GM19397 (cell line): ENCODE measurements at regions not wholly inside any gene's neighbourhood (a gene's known extent, or its start where the extent isn't known, plus 50 kb on each side); places are given as distances from the start of the nearest gene placed in this dataset.
"Not testable (repeated sequence)": the region's sequence is repeated elsewhere in the genome, so short reads cannot be mapped to it uniquely, and the experiment has no call there.

ENCODE experiments used
- ATAC-seq: cut with Tn5 transposase; IDR thresholded peaks from one replicate; pipeline ENCODE4 v1.9.1; 2021; ENCODE audit warnings: mild to moderate bottlenecking, moderate library complexity; ENCODE audit not compliant: unreplicated experiment

GRCh38 chr14:50014809-50015430 lies 101.5 kb downstream of the VCPKMT start:
- no peak for ATAC-seq

GRCh38 chr14:50015716-50016115 lies 100.7 kb downstream of the VCPKMT start:
- ATAC-seq = no peak

DNA sequence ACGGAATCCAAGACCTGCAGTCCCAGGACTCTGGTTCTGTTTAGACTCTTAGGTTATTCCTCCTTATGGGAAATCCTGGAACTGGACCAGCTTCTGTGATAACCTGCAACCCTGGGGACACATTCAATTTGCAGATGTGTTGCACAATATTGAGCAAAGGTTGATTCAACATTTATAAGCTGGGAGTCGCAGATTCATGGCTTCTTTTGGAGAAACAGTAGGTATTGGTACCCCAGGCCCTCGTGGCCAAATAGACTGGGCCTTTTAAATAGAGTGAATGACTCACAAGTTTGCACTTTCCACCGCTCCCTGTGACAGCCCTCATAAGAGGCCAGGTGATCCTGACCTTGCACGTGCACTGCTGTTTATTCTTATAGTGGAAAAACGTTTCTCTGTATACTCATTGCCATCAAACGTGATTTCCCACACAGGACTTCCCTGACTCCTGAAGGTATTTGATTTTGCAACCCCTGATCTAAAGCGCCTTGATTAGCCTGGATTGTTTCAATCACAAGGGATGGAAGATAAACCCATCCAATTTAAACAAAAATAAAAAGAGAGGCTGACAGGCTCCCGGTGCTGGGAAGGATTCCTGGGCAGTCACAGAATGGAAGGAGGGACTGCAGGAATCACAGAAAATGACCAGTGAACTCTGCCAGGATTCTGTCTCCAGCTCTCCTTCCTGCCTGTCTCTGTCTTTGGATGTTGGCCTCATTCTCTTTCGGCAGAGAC lies 98.0 kb downstream of the VCPKMT start:
- no peak for ATAC-seq

GRCh38 chr14:50018933-50019210 lies 97.5 kb downstream of the VCPKMT start:
- no peak for ATAC-seq

- ATAC-seq = no peak
Observed at GRCh38 chr14:50020184-50020583, 96.2 kb downstream of the VCPKMT start.

DNA sequence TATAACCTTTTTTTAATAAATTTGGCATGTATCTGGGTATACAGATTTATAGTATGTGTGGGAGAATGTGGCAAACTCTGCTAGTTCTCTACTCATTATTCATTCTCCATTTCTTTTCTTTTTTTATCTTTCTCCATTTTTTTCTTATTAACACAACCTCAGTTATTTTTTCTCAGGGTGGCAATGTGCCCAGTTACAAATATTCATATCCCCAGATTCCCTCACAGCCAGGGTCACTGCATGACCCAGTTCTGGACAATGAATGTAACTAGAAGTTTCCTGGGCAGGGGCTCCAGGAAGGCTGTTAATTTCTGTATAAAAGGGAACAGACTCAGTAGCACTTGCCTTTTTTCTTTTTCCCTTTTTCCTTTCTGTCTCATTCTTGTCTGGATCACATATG lies 95.6 kb downstream of the VCPKMT start:
- ATAC-seq = no peak

- no peak for ATAC-seq
Observed at GRCh38 chr14:50021261-50022031, 94.9 kb downstream of the VCPKMT start.

DNA sequence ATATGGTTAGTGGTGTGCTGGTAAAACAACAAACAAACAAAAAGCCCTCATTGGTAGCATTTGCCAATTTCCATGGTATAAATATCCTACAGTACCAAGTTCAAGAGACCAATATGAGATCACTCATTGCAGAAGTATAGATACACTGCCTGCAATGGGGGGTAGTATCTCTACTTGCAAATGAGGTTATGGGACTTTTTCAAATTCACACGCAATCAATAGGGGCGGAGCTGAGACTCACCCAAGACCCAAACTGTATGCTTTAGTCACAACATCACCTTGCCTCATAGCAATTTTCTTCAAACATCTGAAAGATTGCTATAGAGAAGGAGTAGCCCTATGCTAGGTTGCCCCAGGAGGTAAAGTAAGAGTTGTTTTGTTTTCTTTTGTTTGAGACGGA lies 93.7 kb downstream of the VCPKMT start:
- no peak for ATAC-seq

GRCh38 chr14:50023671-50024490 lies 92.5 kb downstream of the VCPKMT start:
- ATAC-seq = no peak

DNA sequence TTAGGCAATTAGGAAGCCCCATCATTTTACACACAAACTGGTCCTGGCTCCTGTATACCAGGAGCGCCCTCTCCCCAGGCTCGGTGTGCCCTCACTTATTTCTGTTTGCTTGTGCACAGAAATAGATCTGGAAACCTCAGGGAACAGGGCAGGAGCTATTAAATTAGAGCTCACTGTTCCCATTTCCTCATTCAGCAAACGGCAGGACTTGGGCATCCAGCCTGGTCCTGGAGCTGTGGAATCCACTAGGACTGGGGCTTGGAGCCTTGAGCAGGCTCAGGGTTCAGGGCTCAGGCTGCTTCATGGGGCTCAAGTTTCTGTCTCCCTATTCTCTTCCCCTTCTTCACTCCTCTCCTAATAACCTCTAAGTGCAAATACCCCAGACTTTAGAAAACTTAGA lies 91.3 kb downstream of the VCPKMT start:
- ATAC-seq = no peak

DNA sequence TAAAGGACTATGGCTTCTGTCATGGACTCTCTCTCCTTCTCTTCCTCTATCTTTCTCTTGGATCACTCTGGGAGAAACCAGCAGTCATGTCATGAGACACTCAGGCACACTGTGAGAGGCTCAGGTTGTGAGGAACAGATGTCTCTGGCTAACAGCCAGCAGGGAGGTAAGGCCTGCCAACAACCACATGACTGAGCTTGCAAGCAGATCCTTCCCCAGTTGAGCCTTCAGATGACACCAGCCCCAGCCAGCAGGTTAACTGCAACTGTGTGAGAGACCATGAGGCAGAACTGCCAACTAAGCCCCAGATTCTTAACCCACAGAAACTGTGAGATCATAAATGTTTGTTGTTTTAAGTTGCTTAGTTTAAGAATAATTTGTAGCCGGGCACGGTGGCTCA lies 90.6 kb downstream of the VCPKMT start:
- no peak for ATAC-seq

DNA sequence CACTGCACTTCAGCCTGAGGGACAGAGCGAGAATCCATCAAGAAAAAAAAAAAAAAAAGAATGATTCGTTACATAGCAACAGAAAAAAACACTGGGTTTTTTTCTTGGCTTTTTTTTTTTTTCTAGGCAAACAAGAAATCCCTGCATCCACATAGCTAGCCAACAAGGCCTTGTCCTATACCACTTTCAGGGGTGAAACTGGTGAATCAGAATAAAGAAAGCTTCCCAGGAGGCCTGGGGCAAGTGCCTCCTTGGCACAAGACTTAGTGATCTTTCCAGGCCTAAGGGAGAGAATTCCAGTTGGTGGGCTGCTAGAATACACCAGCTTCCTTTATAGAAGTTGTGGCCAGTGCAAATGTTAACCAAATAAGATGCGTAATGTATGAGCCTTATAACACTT lies 90.0 kb downstream of the VCPKMT start:
- no peak for ATAC-seq

- no peak for ATAC-seq
Observed at GRCh38 chr14:50027816-50028215, 88.6 kb downstream of the VCPKMT start.

GRCh38 chr14:50028458-50028857 lies 87.9 kb downstream of the VCPKMT start:
- ATAC-seq = no peak

DNA sequence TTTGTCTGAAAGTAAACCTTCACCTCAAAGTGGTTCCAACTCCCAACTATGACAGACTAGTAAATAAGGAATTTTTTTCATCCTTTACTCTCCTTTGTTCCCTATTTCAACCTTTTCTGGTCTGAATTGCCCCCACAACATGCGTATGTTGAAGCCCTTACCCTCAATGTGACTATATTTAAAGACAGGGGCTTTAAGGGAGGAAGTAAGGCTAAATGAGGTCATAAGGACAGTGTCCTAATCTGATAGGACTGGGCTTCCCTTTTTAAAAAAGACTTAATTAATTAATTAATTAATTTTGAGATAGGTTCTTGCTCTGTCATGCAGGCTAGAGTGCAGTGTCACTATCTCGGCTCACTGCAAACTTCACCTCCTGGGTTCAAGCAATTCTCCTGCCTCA lies 86.3 kb downstream of the VCPKMT start:
- ATAC-seq = no peak

DNA sequence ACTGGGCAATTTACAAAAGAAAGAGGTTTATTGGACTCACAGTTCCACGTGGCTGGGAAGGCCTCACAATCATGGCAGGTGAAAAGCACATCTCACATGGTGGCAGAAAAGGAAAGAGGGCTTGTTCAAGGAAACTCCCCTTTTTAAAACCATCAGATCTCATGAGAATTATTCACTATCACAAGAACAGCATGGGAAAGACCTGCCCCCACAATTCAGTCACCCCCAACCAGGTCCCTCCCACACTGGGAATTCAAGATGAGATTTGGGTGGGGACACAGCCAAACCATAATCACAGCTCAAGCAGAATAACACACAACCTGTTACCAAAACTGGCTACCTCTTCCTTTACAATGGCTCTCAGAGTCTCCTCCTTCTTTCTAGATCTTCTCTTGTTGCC lies 85.5 kb downstream of the VCPKMT start:
- not testable (repeated sequence) for ATAC-seq

DNA sequence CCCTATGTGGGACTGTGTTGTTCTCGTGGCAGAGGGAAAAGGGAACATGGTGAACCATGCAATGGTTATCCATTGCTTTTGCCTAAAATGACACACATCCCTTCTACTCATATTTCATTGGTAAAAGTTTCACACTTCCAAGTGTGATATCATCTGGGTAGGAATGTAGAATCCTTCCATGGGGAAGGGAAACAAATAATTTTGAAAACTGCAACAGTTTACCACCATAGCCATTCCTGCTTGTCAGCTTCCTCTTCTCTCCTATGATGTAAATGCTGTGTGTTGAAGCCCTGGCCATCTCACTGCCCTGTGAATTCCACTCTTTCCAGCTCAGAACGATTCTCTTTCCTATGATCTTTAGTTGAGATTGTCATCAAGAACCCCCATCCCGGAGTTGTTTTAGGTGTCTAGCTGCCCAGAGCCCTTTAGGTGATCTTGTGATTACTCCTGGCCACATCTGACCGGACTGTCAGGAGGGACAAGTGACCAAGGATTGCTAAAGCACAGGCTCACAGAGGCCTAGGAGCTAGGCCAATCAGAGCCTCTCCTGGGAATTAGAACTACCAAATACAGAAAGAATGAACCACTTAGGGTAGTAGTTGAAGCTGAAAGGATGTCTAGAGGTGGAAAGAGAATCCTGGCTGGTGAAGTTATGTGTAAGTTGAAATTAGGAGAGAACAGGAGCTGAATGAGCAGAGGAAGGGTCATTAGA lies 84.6 kb downstream of the VCPKMT start:
- ATAC-seq = no peak

DNA sequence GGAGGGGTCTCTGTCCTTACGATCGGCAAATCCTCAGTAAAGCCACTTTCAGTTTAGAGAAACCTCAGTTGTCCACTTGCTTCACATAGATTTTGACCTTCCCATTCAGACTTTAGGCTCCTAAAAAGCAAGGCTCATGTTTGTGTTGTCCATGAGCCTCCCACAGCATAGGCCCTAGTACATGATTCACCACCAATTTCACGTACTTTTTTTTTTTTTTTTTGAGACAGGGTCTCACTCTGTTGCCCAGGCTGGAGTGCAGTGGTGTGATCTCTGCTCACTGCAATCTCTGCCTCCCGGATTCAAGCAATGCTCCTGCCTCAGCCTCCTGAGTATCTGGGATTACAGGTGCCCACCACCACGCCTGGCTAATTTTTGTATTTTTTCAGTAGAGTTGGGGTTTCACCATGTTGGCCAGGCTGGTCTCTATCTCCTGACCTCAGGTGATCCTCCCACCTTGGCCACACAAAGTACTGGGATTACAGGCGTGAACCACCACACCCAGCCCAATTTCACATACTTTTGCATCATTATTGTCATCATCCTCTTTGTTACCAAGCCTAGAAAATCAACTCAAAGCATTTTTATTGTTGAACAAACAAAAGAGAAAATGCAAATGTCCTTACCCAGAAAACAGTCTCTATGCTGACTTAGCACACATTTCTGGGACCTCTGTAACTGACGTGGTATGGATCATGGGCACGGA lies 83.8 kb downstream of the VCPKMT start:
- not testable (repeated sequence) for ATAC-seq

DNA sequence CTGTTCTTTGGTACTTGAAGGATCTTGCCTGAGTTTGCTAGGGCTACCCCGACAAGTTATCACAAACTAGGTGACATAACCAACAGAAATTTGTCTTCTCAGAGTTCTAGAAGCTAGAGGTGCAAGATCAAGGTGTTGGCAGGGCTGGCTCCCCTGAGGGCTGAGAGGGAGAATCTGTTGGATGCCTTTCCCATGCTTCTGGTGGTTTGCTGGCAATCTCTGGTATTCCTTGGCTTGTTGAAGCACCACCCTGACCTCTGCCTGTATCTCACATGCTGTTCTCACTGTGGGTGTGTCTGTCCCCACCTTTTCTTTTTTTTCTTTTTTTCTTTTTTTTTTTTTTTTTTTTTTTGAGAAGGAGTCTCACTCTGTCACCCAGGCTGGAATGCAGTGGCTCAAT lies 81.2 kb downstream of the VCPKMT start:
- ATAC-seq = no peak

DNA sequence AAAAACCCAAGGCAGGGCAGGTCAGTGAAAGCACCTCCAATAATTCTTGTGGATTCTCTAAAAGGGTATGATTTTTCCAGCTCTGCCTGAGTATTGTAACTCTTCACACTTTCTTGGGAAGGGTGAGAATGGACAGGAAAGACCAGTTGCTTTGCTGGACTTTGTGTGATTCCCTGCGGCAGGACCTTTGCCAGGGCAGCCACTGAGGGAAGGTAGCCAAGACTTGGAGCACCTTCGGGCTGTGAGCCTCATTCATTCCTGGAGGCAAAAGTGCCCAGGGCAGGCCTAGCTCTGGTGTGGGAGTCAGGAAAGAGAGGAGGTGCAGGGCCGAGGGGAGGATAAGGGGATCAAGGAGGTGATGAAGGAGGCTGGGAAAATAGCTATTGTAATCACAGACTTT lies 80.2 kb downstream of the VCPKMT start:
- no peak for ATAC-seq
